ENCODE measurements at regions not wholly inside any gene's neighbourhood (a gene's known extent, or its start where the extent isn't known, plus 50 kb on each side); places are given as distances from the start of the nearest gene placed in this dataset.

- TF ChIP-seq SP1 (IDR thresholded peaks at IDR 0.05) = no peak
- no peak for TF ChIP-seq ELF4 (IDR thresholded peaks at IDR 0.05)
- no peak for TF ChIP-seq LEF1 (IDR thresholded peaks at IDR 0.05; ENCODE audit: borderline replicate concordance)
- TF ChIP-seq TARDBP (IDR thresholded peaks at IDR 0.05) = no peak
- no peak for TF ChIP-seq PKNOX1 (IDR thresholded peaks at IDR 0.05)
- TF ChIP-seq NFRKB (IDR thresholded peaks at IDR 0.05) = no peak
- TF ChIP-seq ARNT (IDR thresholded peaks at IDR 0.05) = no peak
- TF ChIP-seq FOXA1 (IDR thresholded peaks at IDR 0.05) = no peak
- no peak for TF ChIP-seq CTBP1 (IDR thresholded peaks at IDR 0.05; ENCODE audit: borderline replicate concordance)
- TF ChIP-seq ZNF384 (IDR thresholded peaks at IDR 0.05) = no peak
- no peak for TF ChIP-seq FOXK2 (IDR thresholded peaks at IDR 0.05)
- no peak for TF ChIP-seq SUZ12 (IDR thresholded peaks at IDR 0.05)
- TF ChIP-seq FOXM1 (IDR thresholded peaks at IDR 0.05; ENCODE audit: borderline replicate concordance) = no peak
Measured at GRCh38 chr4:30555775-30556174, 164.4 kb upstream of the PCDH7 start.

Measured in HEK293T (cell line).